Osteocyte (in vitro differentiated cells): ENCODE measurements at regions not wholly inside any gene's neighbourhood (a gene's known extent, or its start where the extent isn't known, plus 50 kb on each side); places are given as distances from the start of the nearest gene placed in this dataset.

Experiments used
- DNase-seq: peaks from one replicate; pipeline ENCODE4 v3.0.0; 2021; ENCODE audit warnings: mixed read lengths; ENCODE audit not compliant: unreplicated experiment; ENCODE audit errors: extremely low spot score
- H3K27ac Mint-ChIP-seq: one replicate; pipeline ENCODE4 v1.8.0; 2021; ENCODE audit warnings: mild to moderate bottlenecking, mixed read lengths; ENCODE audit not compliant: unreplicated experiment
- H3K27me3 Mint-ChIP-seq: one replicate; pipeline ENCODE4 v1.8.0; 2021; ENCODE audit warnings: mixed read lengths; ENCODE audit not compliant: unreplicated experiment
- H3K36me3 Mint-ChIP-seq: one replicate; pipeline ENCODE4 v1.8.0; 2021; ENCODE audit warnings: mixed read lengths; ENCODE audit not compliant: unreplicated experiment
- H3K4me1 Mint-ChIP-seq: one replicate; pipeline ENCODE4 v1.8.0; 2021; ENCODE audit warnings: mixed read lengths; ENCODE audit not compliant: unreplicated experiment
- H3K4me3 Mint-ChIP-seq: one replicate; pipeline ENCODE4 v1.8.0; 2021; ENCODE audit warnings: mild to moderate bottlenecking, moderate library complexity, mixed read lengths; ENCODE audit not compliant: unreplicated experiment
- H3K9me3 Mint-ChIP-seq: one replicate; pipeline ENCODE4 v1.8.0; 2021; ENCODE audit warnings: mixed read lengths; ENCODE audit not compliant: unreplicated experiment
- CTCF ChIP-seq: fragments of 200-600 bp; sonication (generic); IDR thresholded peaks from 2 replicates; pipeline ENCODE4 v1.5.0; 2021; ENCODE audit warnings: antibody characterized with exemption, mild to moderate bottlenecking, moderate library complexity

- Mint-ChIP-seq H3K36me3 (no peaks in the 10 kb centered on the region), H3K27ac (peak overlapping the region; percentile 27), H3K4me1 (peaks cover 11% of the 10 kb centered on the region), H3K9me3 (no peaks in the 10 kb centered on the region), H3K27me3 (no peaks in the 10 kb centered on the region), H3K4me3 (no peak overlapping the region)
- DNase-seq = no peak
- TF ChIP-seq CTCF = no peak
Observed at GRCh38 chr6:119620846-119621555, 271.4 kb upstream of the MAN1A1 start.

GRCh38 chr6:119614138-119614537 lies 264.6 kb upstream of the MAN1A1 start:
- no peak for DNase-seq
- H3K4me3 Mint-ChIP-seq = no peak overlapping the region
- no peaks in the 10 kb centered on the region for H3K36me3 Mint-ChIP-seq
- no peaks in the 10 kb centered on the region for H3K27me3 Mint-ChIP-seq
- no peak for TF ChIP-seq CTCF
- peaks cover 7% of the 10 kb centered on the region for H3K4me1 Mint-ChIP-seq
- H3K9me3 Mint-ChIP-seq = no peaks in the 10 kb centered on the region
- H3K27ac Mint-ChIP-seq = no peak overlapping the region

- DNase-seq = no peak
- Mint-ChIP-seq H3K4me3 (no peak overlapping the region), H3K27me3 (no peaks in the 10 kb centered on the region), H3K27ac (no peak overlapping the region), H3K9me3 (no peaks in the 10 kb centered on the region), H3K36me3 (no peaks in the 10 kb centered on the region), H3K4me1 (peaks cover 7% of the 10 kb centered on the region)
- no peak for TF ChIP-seq CTCF
Observed at GRCh38 chr6:119612911-119613381, 263.4 kb upstream of the MAN1A1 start.

- no peaks in the 10 kb centered on the region for H3K9me3 Mint-ChIP-seq
- no peak overlapping the region for H3K27ac Mint-ChIP-seq
- peaks cover 7% of the 10 kb centered on the region for H3K4me1 Mint-ChIP-seq
- no peak for DNase-seq
- H3K27me3 Mint-ChIP-seq = no peaks in the 10 kb centered on the region
- H3K4me3 Mint-ChIP-seq = no peak overlapping the region
- no peak for TF ChIP-seq CTCF
- H3K36me3 Mint-ChIP-seq = no peaks in the 10 kb centered on the region
Observed at GRCh38 chr6:119612176-119612891, 262.8 kb upstream of the MAN1A1 start.

GRCh38 chr6:119610754-119611153 lies 261.2 kb upstream of the MAN1A1 start:
- DNase-seq = no peak
- Mint-ChIP-seq H3K27me3 (no peaks in the 10 kb centered on the region), H3K4me3 (no peak overlapping the region), H3K4me1 (peaks cover 7% of the 10 kb centered on the region), H3K9me3 (no peaks in the 10 kb centered on the region), H3K27ac (no peak overlapping the region), H3K36me3 (no peaks in the 10 kb centered on the region)
- no peak for TF ChIP-seq CTCF
